Fibroblast of upper back skin (primary cell): ENCODE measurements at regions not wholly inside any gene's neighbourhood (a gene's known extent, or its start where the extent isn't known, plus 50 kb on each side); places are given as distances from the start of the nearest gene placed in this dataset.

Experiments
- DNase-seq: peaks from one replicate; pipeline ENCODE4 v3.0.0-alpha.2; 2013

DNA sequence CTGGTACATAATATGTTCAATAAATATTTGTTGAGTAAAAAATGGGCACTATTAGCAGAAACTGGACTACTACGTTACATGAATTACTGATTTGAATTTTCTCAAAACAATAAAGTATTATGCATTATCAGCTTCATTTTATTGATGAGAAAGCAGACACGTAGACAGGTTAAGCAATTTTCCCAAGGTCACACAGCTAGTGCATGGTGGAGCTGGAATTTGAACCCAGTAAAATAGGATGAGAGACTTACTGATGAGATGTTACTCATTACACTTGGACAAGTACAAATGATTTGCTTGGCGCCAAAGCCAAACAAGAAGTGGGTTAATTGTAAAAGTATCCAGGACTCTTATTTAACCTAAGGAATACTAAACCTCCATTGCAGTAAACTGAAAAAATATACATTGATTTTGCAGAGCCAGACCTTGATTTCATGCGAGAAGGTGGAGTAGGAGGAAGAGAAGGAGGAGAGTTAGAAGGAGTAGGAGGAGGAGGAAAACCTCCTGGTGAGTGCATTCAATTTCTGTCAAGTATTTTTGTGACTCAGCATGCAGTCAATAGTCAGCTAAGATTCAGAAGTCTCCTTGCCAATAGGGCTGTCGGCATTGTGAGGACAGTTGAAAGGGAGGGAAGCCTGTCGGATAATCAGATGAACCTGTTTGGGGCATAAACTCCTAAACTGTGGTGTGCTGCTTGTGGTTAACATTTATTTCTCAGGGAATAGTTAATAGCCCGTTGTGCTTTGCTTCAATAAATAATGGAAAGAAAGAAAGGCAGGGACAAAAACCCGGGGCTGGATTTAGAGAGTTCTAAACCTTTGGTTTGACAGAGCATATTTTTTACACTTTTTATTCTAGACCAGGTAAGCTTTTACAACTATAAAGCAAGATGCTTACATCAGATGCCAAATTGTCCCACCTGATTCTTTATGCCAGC lies 77.0 kb upstream of the TACR1 start:
- peak; percentile 74 for DNase-seq

DNA sequence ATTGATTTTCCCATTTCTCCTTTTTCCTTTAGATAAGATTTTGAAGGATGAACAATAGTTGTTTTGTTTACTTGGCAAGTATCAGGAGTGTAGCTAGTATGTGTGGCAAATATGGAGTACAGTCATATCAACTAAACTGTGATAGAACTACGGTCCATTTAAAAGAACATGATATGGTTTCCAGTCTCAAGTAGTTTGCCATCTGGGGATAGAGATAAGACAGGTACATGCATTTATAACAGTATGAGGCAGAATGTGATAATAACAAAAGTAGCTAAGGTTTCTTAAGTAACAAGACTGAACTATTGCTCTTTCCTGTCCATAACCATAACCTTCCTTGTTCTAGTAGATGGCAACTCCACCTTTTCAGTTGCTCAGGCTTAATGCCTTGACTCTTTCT lies 75.6 kb upstream of the TACR1 start:
- DNase-seq: no peak

DNA sequence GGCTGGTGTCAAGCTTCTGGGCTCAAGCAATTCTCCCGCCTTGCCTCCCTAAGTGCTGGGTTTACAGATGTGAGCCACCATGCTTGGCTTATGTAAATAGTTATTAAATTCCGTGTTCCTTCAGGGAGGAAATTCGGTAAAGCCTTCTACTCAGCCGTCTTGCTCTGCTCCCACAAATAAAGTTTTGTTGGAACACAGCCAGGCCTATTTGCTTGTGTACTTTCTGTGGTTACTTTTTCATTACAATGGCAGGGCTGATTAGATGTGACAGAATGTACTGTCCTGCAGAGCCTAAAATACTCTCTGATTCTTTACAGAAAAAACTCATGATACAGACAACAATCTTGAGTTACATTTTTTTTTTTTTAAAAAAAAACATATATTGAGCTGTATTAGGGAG lies 68.8 kb upstream of the TACR1 start:
- DNase-seq: no peak

DNA sequence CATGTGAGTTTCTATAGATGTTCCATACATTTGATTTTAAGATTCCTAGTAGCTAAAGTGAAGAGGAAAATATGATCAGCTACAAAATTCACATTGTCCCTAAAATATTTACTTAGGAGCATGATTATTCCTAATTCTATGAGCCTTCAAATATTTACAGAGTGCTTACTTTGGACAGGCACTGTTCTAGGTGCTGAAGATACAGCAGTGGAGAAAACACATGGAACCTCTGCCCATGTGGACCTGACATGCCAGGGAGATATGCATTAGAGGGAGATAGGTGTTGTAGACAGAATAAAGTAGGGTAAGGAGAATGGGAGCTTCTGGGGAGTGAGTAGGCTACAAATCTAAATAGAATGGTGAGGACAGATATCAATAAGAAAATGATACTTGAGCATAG lies 62.6 kb upstream of the TACR1 start:
- no peak for DNase-seq

DNA sequence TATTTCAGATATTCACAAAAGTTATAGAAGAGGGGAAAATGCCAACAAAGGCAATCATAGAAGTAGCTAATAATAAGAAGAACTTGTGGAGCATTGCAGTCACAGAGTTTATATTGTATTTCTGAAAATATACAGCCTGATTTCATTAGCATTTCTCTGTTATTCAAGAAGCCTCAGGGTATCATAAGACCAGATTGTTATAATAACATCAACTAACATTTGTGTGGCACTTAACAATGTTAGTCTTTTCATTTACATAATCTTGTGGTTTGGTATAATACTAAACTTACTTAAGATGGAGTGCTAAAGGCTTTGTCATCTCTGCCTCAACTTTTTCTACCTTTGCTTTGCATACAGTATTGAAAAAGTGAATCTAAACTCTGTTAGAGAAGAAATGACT lies 61.6 kb upstream of the TACR1 start:
- DNase-seq: no peak

DNA sequence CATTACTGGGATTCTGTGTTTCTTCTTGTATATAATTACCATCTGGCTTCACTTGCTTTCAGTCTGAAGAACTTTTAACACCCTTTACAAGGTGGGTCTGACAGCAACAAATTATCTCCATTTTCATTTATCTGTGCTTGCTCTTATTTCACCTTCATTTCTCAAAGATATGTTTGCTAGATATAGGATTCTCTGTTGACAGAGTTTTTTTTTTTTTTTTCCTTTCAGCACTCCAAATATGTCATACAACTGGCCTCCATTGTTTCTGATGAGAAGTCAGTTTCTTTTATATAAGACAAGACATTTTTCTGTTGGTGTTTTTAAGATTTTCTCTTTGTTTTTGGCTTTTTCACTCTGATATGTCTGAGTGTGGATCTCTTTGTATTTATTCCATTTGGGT lies 59.3 kb upstream of the TACR1 start:
- DNase-seq: no peak

DNA sequence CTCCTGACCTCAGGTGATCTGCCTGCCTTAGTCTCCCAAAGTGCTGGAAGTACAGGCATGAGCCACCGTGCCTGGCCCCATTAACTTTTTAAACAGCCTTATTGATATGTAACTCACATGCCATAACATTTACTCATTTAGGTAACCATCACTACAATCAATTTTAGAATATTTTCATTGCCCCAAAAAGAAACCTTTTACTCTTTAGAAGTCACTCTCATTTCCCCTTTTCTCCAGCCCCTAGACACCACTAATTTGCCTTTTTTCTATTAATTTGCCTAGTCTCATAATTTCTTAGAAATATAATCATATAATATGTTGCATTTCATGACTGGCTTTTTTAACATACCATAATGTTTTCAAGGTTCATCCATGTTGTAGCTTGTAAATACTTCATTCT lies 57.2 kb upstream of the TACR1 start:
- DNase-seq: no peak

DNA sequence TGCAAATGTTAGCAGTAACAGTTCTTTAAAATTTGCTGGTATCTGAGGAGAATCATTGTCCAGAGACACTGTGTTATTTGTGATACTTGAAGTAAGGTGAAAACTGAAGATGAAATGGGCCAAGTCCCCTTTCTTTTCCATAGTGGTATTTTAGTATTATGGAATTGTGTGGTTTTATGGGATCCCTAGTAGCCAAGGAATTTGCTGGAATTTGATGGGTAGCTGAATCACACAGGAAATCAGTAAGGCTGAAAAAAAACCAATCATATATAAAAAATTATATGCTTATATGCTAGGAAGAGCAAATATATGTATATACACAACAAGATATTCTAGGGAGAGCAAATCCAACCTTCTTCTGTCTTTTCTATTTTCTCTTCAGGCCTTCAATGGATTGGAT lies 54.2 kb upstream of the TACR1 start:
- DNase-seq: peak; percentile 56

DNA sequence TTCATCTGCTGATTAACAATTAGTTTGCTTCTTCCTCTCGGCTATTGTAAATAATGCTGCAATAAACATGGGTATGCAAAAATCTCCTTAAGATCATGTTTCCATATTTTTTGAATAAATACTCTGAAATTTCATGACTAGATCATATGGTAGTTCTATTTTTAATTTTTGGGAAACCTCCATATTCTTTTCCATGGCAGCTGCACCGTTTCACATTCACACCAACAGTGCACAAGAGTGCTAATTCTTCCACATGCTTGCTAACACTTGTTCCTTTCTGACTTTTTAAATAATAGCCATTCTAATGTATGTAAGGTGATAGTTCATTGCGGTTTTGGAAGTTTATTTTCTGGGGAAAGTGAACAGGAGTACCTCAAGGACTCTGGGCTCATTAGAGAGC lies 52.6 kb upstream of the TACR1 start:
- no peak for DNase-seq
